GM12872 (cell line): ENCODE measurements at regions not wholly inside any gene's neighbourhood (a gene's known extent, or its start where the extent isn't known, plus 50 kb on each side); places are given as distances from the start of the nearest gene placed in this dataset.
A peak's percentile ranks its signal among the peaks of the same experiment; 100 is the strongest.

Experiments
- CTCF ChIP-seq: IDR thresholded peaks from 3 replicates; pipeline ENCODE4 v1.5.1; 2011; ENCODE audit warnings: low read depth, mild to moderate bottlenecking, low read length, moderate library complexity; ENCODE audit not compliant: insufficient read depth

GRCh38 chr7:34417781-34418180 lies 240.2 kb upstream of the NPSR1 start:
- TF ChIP-seq CTCF: no peak

GRCh38 chr7:34421526-34421925 lies 236.5 kb upstream of the NPSR1 start:
- TF ChIP-seq CTCF: no peak

GRCh38 chr7:34425194-34425593 lies 232.8 kb upstream of the NPSR1 start:
- TF ChIP-seq CTCF: no peak

GRCh38 chr7:34425631-34426384 lies 232.2 kb upstream of the NPSR1 start:
- TF ChIP-seq CTCF: no peak

- TF ChIP-seq CTCF: peak; percentile 51
These were observed 227.6 kb upstream of the NPSR1 start for GRCh38 chr7:34430456-34430855.

GRCh38 chr7:34438436-34438835 lies 219.6 kb upstream of the NPSR1 start:
- TF ChIP-seq CTCF: no peak

GRCh38 chr7:34445653-34446052 lies 212.4 kb upstream of the NPSR1 start:
- TF ChIP-seq CTCF: no peak

GRCh38 chr7:34449765-34450164 lies 208.3 kb upstream of the NPSR1 start:
- TF ChIP-seq CTCF: no peak
